ENCODE measurements at regions not wholly inside any gene's neighbourhood (a gene's known extent, or its start where the extent isn't known, plus 50 kb on each side); places are given as distances from the start of the nearest gene placed in this dataset.

GRCh38 chr12:42979746-42980145, 390.2 kb upstream of the PRICKLE1 start:
- H3K4me1 ChIP-seq, result no peaks in the 10 kb centered on the region
- intact Hi-C loops (cut with DNase I; ENCODE audit: low total_unique reads), result no loop called here
- no peak for TF ChIP-seq POLR2A (IDR thresholded peaks at IDR 0.05)
- no peak for TF ChIP-seq CTCF (IDR thresholded peaks at IDR 0.05 in 4 of 5, conservative IDR thresholded peaks at IDR 0.05 in 1 of 5)
- DNase-seq, result no peak
- no peaks in the 10 kb centered on the region for H3K9me3 ChIP-seq
- H3K36me3 ChIP-seq, result no peaks in the 10 kb centered on the region
- in situ Hi-C loops (cut with MboI; ENCODE audit: low sequenced_read_pairs in 4 of 4), result no loop called here
- no peak for ATAC-seq
- no peaks in the 10 kb centered on the region for H3K27me3 ChIP-seq
- no peak overlapping the region for H3K4me3 ChIP-seq
- no peak overlapping the region for H3K27ac ChIP-seq

- Histone ChIP-seq H3K9me3 (no peaks in the 10 kb centered on the region), H3K4me1 (no peaks in the 10 kb centered on the region), H3K27ac (no peak overlapping the region), H3K36me3 (no peaks in the 10 kb centered on the region), H3K27me3 (no peaks in the 10 kb centered on the region), H3K4me3 (no peak overlapping the region)
- in situ Hi-C loops (cut with MboI; ENCODE audit: low sequenced_read_pairs in 4 of 4), result no loop called here
- TF ChIP-seq POLR2A (IDR thresholded peaks at IDR 0.05), result no peak
- intact Hi-C loops (cut with DNase I; ENCODE audit: low total_unique reads), result no loop called here
- ATAC-seq (no peak), DNase-seq (no peak)
These were observed 389.2 kb upstream of the PRICKLE1 start for GRCh38 chr12:42978708-42979107.

- DNase-seq (no peak), ATAC-seq (no peak)
- H3K36me3 ChIP-seq, result no peaks in the 10 kb centered on the region
- H3K9me3 ChIP-seq, result no peaks in the 10 kb centered on the region
- H3K4me1 ChIP-seq, result no peaks in the 10 kb centered on the region
- H3K27ac ChIP-seq, result no peak overlapping the region
- no peaks in the 10 kb centered on the region for H3K27me3 ChIP-seq
- in situ Hi-C loops (cut with MboI; ENCODE audit: low sequenced_read_pairs in 4 of 4) (no loop called here), intact Hi-C loops (cut with DNase I; ENCODE audit: low total_unique reads) (no loop called here)
- no peak for TF ChIP-seq CTCF (IDR thresholded peaks at IDR 0.05 in 4 of 5, conservative IDR thresholded peaks at IDR 0.05 in 1 of 5)
- TF ChIP-seq POLR2A (IDR thresholded peaks at IDR 0.05), result no peak
- no peak overlapping the region for H3K4me3 ChIP-seq
These were observed 388.1 kb upstream of the PRICKLE1 start for GRCh38 chr12:42977451-42978230.

GRCh38 chr12:42976620-42977019, 387.1 kb upstream of the PRICKLE1 start:
- intact Hi-C loops (cut with DNase I; ENCODE audit: low total_unique reads), result no loop called here
- DNase-seq, result no peak
- Histone ChIP-seq H3K36me3 (no peaks in the 10 kb centered on the region), H3K4me1 (no peaks in the 10 kb centered on the region), H3K9me3 (no peaks in the 10 kb centered on the region), H3K4me3 (no peak overlapping the region), H3K27ac (no peak overlapping the region), H3K27me3 (no peaks in the 10 kb centered on the region)
- in situ Hi-C loops (cut with MboI; ENCODE audit: low sequenced_read_pairs in 4 of 4), result no loop called here
- no peak for TF ChIP-seq POLR2A (IDR thresholded peaks at IDR 0.05)
- TF ChIP-seq CTCF (IDR thresholded peaks at IDR 0.05 in 4 of 5, conservative IDR thresholded peaks at IDR 0.05 in 1 of 5), result no peak
- ATAC-seq, result no peak

GRCh38 chr12:42976122-42976521, 386.6 kb upstream of the PRICKLE1 start:
- DNase-seq (no peak), ATAC-seq (no peak)
- no peaks in the 10 kb centered on the region for H3K4me1 ChIP-seq
- H3K36me3 ChIP-seq, result no peaks in the 10 kb centered on the region
- no peaks in the 10 kb centered on the region for H3K9me3 ChIP-seq
- in situ Hi-C loops (cut with MboI; ENCODE audit: low sequenced_read_pairs in 4 of 4) (no loop called here), intact Hi-C loops (cut with DNase I; ENCODE audit: low total_unique reads) (no loop called here)
- TF ChIP-seq POLR2A (IDR thresholded peaks at IDR 0.05) (no peak), CTCF (IDR thresholded peaks at IDR 0.05 in 4 of 5, conservative IDR thresholded peaks at IDR 0.05 in 1 of 5) (no peak)
- H3K4me3 ChIP-seq, result no peak overlapping the region
- no peak overlapping the region for H3K27ac ChIP-seq
- no peaks in the 10 kb centered on the region for H3K27me3 ChIP-seq
